Ovary (tissue), 7 donors: ENCODE measurements at regions not wholly inside any gene's neighbourhood (a gene's known extent, or its start where the extent isn't known, plus 50 kb on each side); places are given as distances from the start of the nearest gene placed in this dataset.

Experiments used
- DNase-seq, 5 donors: peaks; one replicate each; pipeline ENCODE4 v3.0.0-alpha.2; 2019 to 2020
- H3K27ac ChIP-seq, 2 donors: fragments of 200-600 bp; one replicate each; pipeline versions ENCODE4 v1.5.1 to v1.8.0; 2019 to 2022
- H3K27me3 ChIP-seq: fragments of 200-600 bp; one replicate; pipeline ENCODE4 v1.8.0; 2022
- H3K36me3 ChIP-seq: fragments of 200-600 bp; sonication (generic); one replicate; pipeline ENCODE4 v1.5.1; 2019
- H3K4me1 ChIP-seq: one replicate; pipeline ENCODE4 v1.8.1; 2013; ENCODE audit warnings: mild to moderate bottlenecking, moderate library complexity; ENCODE audit not compliant: insufficient read depth
- H3K4me3 ChIP-seq: fragments of 200-600 bp; sonication (generic); one replicate; pipeline ENCODE4 v1.5.1; 2017
- H3K9me3 ChIP-seq, 2 donors: fragments of 200-600 bp in 1 of 2; sonication (generic) in 1 of 2; one replicate each; pipeline versions ENCODE4 v1.5.1 to v1.8.1; 2013 to 2019; ENCODE audit warnings: mild to moderate bottlenecking in 1 of 2, moderate library complexity in 1 of 2
- CTCF ChIP-seq, 3 donors: fragments of 450-650 bp in 2 of 3; fragments of 200-600 bp in 1 of 3; IDR thresholded peaks; one replicate each; pipeline versions ENCODE4 v1.5.1 to v1.8.0; 2016 to 2022; ENCODE audit warnings: antibody characterized with exemption in 3 of 3, mild to moderate bottlenecking in 1 of 3
- EP300 ChIP-seq: sonication (generic); formaldehyde crosslinking; IDR thresholded peaks from one replicate; pipeline ENCODE4 v1.6.1; 2017; ENCODE audit warnings: antibody characterized with exemption
- POLR2A ChIP-seq: fragments of 450-650 bp; IDR thresholded peaks from one replicate; pipeline ENCODE4 v1.6.1; 2017; ENCODE audit warnings: antibody characterized with exemption, mild to moderate bottlenecking, moderate library complexity
- WGBS, 3 donors: extraction: QIAGEN DNeasy Blood & Tissue Kit in 1 of 3; methylation state at CpG; one replicate each; pipeline versions ENCODE4 v1.1.5 to v1.1.7; 2013 to 2017; 5-methylcytosine and 5-hydroxymethylcytosine counted together
- intact Hi-C, 4 donors: fragments of 100-400 bp; cut with DNase I; formaldehyde crosslinking; loops; one replicate each; pipeline versions ENCODE4 v1.11.0 to v1.15.1; 2022 to 2023
- donor health status: DM: no; HTN: no; CAD: no; lungs with moderate emphysema.
- donor health status: DM: no; HTN: no; CAD: no.
- donor health status: Bipolar disorder and iron deficiency.
- donor health status: DM: no; HTN: no; CAD: no.
- donor health status: DM: yes; HTN: yes; CAD: no.

DNA sequence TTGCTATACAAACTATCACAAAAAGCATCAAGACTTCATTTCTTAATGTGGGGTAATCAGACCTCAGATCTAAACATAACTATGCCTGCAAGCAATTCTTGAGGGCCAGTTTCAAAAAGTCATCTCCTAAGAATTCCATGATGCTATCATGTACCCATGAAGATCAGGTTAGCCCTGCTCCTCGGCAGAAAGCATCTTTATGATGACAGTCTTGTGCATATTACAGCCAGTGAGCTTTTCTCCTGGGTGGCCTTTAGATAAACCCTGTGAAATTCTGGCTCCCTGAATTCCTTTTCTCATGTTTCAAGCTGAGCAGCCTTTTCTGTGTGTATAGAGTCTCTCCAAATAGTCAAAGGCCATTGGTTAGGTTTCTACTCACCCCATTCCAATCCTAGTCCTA is 201.9 kb upstream of the MCTP2 start:
- no peak for TF ChIP-seq CTCF (IDR thresholded peaks at IDR 0.05)
- no peak for TF ChIP-seq EP300
- TF ChIP-seq POLR2A: no peak
- 16 to 23% (median 18%) methylated on average over 1 of the region's 1 CpG for WGBS, 3 donors
- no peaks in the 10 kb centered on the region for H3K27me3 ChIP-seq
- H3K9me3 ChIP-seq: no peaks in the 10 kb centered on the region
- H3K36me3 ChIP-seq: no peaks in the 10 kb centered on the region
- no peaks in the 10 kb centered on the region for H3K4me1 ChIP-seq
- H3K27ac ChIP-seq: no peak overlapping the region
- intact Hi-C loops: loop anchor here in 1 of 4 donors (10.0 kb wide), 1 partner anchor 335 kb away; no protein-coding TSS in a partner anchor
- H3K4me3 ChIP-seq: no peak overlapping the region
- DNase-seq: no peak

DNA sequence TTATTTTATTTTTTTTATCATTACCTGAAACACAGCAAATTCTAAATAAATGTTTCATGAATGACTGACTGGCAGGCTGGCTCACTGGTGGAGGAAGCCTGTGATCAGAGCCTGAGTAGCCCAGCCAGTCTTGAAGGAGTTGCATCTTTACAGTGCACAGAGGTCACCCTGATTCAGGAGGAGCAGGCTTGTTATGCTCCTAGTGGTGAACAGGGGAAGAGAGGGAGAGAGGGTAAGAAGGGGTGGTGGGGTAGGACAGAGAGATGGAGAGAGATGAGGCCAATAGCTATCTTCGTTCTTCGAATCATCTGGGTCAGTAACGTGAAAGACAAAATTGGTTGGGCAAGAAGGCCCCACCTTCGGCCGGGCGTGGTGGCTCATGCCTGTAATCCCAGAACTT is 202.6 kb upstream of the MCTP2 start:
- H3K4me1 ChIP-seq: no peaks in the 10 kb centered on the region
- no peaks in the 10 kb centered on the region for H3K9me3 ChIP-seq
- intact Hi-C loops: loop anchor here in 1 of 4 donors (10.0 kb wide), 1 partner anchor 334 kb away; no protein-coding TSS in a partner anchor
- H3K36me3 ChIP-seq: no peaks in the 10 kb centered on the region
- no peak overlapping the region for H3K27ac ChIP-seq
- DNase-seq: no peak
- H3K27me3 ChIP-seq: no peaks in the 10 kb centered on the region
- H3K4me3 ChIP-seq: no peak overlapping the region
- WGBS, 3 donors: 93 to 98% (median 97%) methylated on average over 6 of the region's 6 CpGs
- TF ChIP-seq POLR2A (no peak), EP300 (no peak), CTCF (IDR thresholded peaks at IDR 0.05) (no peak)

- no peak for DNase-seq
- WGBS, 3 donors: 81 to 87% (median 81%) methylated on average over 3 of the region's 3 CpGs
- no peak overlapping the region for H3K27ac ChIP-seq
- no peak overlapping the region for H3K4me3 ChIP-seq
- H3K36me3 ChIP-seq: no peaks in the 10 kb centered on the region
- no peak for TF ChIP-seq POLR2A
- no peak for TF ChIP-seq CTCF (IDR thresholded peaks at IDR 0.05)
- TF ChIP-seq EP300: no peak
- H3K9me3 ChIP-seq: no peaks in the 10 kb centered on the region
- no peaks in the 10 kb centered on the region for H3K4me1 ChIP-seq
- H3K27me3 ChIP-seq: no peaks in the 10 kb centered on the region
- intact Hi-C loops: loop anchor here in 1 of 4 donors (10.0 kb wide), 1 partner anchor 333 kb away; no protein-coding TSS in a partner anchor
Measured at GRCh38 chr15:94028121-94028520, 203.2 kb upstream of the MCTP2 start.

DNA sequence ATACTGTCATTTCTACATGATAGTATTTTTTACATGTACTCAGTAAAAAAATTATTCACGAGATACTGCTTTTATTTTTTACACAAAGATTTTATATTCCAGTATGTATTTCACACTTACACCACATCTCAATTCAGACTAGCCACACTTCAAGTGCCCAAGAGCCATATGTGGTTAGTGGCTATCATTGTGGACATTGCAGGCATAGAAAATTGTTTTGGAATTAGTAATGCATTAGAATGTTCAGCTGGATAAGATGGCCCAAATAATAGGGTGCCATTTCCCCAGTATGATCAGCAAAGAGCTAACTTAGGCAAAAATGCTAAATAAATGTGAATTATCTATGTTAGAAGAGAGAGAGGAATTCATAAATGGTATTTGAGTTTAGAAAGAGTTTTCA is 203.8 kb upstream of the MCTP2 start:
- DNase-seq: no peak
- 65 to 72% (median 71%) methylated on average over 1 of the region's 1 CpG for WGBS, 3 donors
- Histone ChIP-seq H3K27ac (no peak overlapping the region), H3K36me3 (no peaks in the 10 kb centered on the region), H3K9me3 (no peaks in the 10 kb centered on the region), H3K4me3 (no peak overlapping the region), H3K4me1 (no peaks in the 10 kb centered on the region), H3K27me3 (no peaks in the 10 kb centered on the region)
- TF ChIP-seq POLR2A (no peak), CTCF (IDR thresholded peaks at IDR 0.05) (no peak), EP300 (no peak)
- intact Hi-C loops: loop anchor here in 1 of 4 donors (10.0 kb wide), 1 partner anchor 333 kb away; no protein-coding TSS in a partner anchor
